ENCODE measurements at regions not wholly inside any gene's neighbourhood (a gene's known extent, or its start where the extent isn't known, plus 50 kb on each side); places are given as distances from the start of the nearest gene placed in this dataset.

DNA sequence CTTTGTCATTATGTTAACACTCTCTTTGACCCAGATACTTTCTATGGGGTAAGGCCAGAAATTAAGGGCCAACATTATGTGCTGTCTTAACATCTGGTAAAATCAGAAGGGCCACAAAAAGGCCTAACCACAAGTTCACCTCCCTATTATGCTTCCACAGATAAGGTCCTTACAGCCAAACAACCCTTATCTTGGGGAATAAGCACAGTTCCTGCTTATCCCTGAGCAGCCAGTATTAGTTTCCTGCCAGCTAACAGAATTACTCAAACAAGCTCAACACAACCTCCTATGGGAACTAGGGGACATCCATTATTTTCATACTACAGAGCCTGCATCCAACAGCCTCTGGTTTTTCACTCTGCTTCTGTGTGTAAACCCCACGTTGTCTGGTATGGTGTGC, 724.8 kb downstream of the HACE1 start:
- no peak for DNase-seq
- no peaks in the 10 kb centered on the region for H3K4me1 ChIP-seq (replicated peaks in 1 of 2)
- intact Hi-C loops (cut with DNase I) = no loop called here
- 43 to 83% (median 57%) methylated on average over 1 of the region's 1 CpG for WGBS, 4 donors
- H3K9me3 ChIP-seq (replicated peaks in 1 of 3) = no peaks in the 10 kb centered on the region
- H3K27me3 ChIP-seq = no peaks in the 10 kb centered on the region
- no peak for TF ChIP-seq POLR2A (IDR thresholded peaks at IDR 0.05)
- TF ChIP-seq, protein P1, sequence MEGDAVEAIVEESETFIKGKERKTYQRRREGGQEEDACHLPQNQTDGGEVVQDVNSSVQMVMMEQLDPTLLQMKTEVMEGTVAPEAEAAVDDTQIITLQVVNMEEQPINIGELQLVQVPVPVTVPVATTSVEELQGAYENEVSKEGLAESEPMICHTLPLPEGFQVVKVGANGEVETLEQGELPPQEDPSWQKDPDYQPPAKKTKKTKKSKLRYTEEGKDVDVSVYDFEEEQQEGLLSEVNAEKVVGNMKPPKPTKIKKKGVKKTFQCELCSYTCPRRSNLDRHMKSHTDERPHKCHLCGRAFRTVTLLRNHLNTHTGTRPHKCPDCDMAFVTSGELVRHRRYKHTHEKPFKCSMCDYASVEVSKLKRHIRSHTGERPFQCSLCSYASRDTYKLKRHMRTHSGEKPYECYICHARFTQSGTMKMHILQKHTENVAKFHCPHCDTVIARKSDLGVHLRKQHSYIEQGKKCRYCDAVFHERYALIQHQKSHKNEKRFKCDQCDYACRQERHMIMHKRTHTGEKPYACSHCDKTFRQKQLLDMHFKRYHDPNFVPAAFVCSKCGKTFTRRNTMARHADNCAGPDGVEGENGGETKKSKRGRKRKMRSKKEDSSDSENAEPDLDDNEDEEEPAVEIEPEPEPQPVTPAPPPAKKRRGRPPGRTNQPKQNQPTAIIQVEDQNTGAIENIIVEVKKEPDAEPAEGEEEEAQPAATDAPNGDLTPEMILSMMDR (IDR thresholded peaks at IDR 0.05) = no peak
- H3K36me3 ChIP-seq (replicated peaks in 1 of 2) = no peaks in the 10 kb centered on the region
- H3K4me3 ChIP-seq = no peak overlapping the region
- no peak overlapping the region for H3K27ac ChIP-seq

DNA sequence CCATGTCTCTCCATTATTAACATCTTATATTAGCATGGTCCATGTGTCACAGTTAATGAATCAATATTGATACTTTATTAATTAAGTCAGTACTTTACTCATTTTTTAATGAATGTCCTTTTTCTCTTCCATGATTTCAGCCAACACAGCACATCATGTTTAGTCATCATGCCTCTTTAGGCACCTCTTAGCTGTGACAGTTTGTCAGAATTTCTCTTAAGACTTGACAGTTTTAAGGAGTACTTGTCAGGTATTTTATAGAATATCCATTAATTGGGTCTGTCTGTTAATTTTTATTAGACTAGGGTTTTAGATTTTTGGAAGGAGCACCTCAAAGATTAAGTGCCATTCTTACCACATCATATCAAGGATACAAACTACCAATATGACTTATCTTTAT, 729.4 kb downstream of the HACE1 start:
- Histone ChIP-seq H3K9me3 (replicated peaks in 1 of 3) (no peaks in the 10 kb centered on the region), H3K27ac (no peak overlapping the region)
- intact Hi-C loops (cut with DNase I) = no loop called here

DNA sequence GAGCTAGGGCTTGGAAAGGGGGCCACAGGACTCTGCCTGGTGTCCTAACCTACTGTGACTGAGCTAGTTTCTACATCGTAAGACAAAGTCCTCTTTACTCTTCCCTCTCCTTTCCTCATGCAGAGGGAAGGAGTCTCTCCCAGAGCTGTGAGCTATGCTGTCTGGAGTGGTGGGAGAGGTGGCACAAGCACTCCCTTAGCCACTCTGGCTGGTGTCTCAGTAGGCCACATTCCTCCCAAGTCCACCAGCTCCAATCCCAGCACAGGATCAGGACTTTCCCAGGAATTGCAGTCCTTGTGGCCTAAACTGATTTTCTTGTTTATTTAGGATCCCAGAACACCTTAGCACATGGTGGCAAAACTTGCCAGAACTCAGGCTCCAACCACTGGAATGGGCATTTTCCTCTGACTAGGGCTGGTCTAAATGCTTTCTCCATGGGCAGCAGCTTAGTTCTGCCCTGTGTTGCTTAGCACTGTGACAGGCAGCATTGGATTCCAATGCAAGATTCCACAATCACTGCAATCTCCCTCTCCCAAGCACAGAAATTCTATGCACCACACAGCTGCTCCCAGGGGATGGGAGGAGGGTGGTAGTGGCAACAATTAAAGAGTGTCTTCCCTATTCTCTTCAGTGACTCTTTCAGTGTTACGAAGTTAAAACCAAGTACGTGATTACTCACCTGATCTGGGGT, 733.3 kb downstream of the HACE1 start:
- no peaks in the 10 kb centered on the region for H3K36me3 ChIP-seq (replicated peaks in 1 of 2)
- H3K4me3 ChIP-seq = no peak overlapping the region
- 86 to 91% (median 88%) methylated on average over 3 of the region's 3 CpGs for whole genome bisulfite sequencing, 4 donors
- intact Hi-C loops (cut with DNase I) = no loop called here
- no peak for DNase-seq
- TF ChIP-seq POLR2A (IDR thresholded peaks at IDR 0.05) = no peak
- TF ChIP-seq, protein P1 (IDR thresholded peaks at IDR 0.05) = no peak
- no peaks in the 10 kb centered on the region for H3K4me1 ChIP-seq (replicated peaks in 1 of 2)
- H3K27ac ChIP-seq = no peak overlapping the region
- no peaks in the 10 kb centered on the region for H3K9me3 ChIP-seq (replicated peaks in 1 of 3)
- no peaks in the 10 kb centered on the region for H3K27me3 ChIP-seq

More for the DNA sequence above, 729.4 kb downstream of the HACE1 start:
- Histone ChIP-seq H3K27me3 (no peaks in the 10 kb centered on the region), H3K36me3 (replicated peaks in 1 of 2) (no peaks in the 10 kb centered on the region), H3K4me3 (no peak overlapping the region), H3K4me1 (replicated peaks in 1 of 2) (no peaks in the 10 kb centered on the region)
- DNase-seq = no peak
- TF ChIP-seq, protein P1 (IDR thresholded peaks at IDR 0.05) = no peak
- no peak for TF ChIP-seq POLR2A (IDR thresholded peaks at IDR 0.05)

DNA sequence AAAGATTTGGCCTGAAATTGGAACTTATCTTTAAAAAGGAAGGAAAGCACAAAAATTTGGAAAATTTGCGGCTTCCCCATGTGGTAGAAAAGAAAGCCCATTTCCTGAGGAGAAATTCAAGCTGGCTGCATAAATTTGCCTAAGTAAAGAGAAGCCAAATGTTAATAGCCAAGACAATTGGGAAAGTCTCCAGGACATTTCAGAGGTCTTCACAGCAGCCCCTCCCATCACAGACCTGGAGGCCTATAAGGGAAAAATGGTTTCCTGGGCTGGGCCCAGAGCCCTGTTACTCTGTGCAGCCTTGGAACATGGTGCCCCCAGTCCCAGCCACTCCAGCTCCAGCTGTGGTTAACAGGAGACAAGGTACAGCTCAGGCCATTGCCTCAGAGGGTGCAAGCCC, 736.5 kb downstream of the HACE1 start:
- H3K9me3 ChIP-seq (replicated peaks in 1 of 3) = no peaks in the 10 kb centered on the region
- H3K36me3 ChIP-seq (replicated peaks in 1 of 2) = no peaks in the 10 kb centered on the region
- no peak overlapping the region for H3K4me3 ChIP-seq
- H3K4me1 ChIP-seq (replicated peaks in 1 of 2) = no peaks in the 10 kb centered on the region
- H3K27ac ChIP-seq = no peak overlapping the region
- intact Hi-C loops (cut with DNase I) = no loop called here
- DNase-seq = no peak
- no peak for TF ChIP-seq POLR2A (IDR thresholded peaks at IDR 0.05)
- TF ChIP-seq, protein P1 (IDR thresholded peaks at IDR 0.05) = no peak
- no peaks in the 10 kb centered on the region for H3K27me3 ChIP-seq
- whole genome bisulfite sequencing, 4 donors = 81 to 90% (median 88%) methylated on average over 1 of the region's 1 CpG
